HEK293 (cell line): ENCODE measurements at regions not wholly inside any gene's neighbourhood (a gene's known extent, or its start where the extent isn't known, plus 50 kb on each side); places are given as distances from the start of the nearest gene placed in this dataset.

Source experiments
- CTCF ChIA-PET: fragments of 350-600 bp; formaldehyde crosslinking; extraction: SDS; loops from one replicate; lab custom pipeline; 2021; ENCODE audit warnings: antibody characterized with exemption; lab: Yijun Ruan, JAX
- POLR2A ChIA-PET: fragments of 300-600 bp; formaldehyde crosslinking; extraction: SDS; loops from one replicate; lab custom pipeline; 2020; ENCODE audit warnings: antibody characterized with exemption, inconsistent platforms; lab: Yijun Ruan, JAX
- H3K27ac ChIP-seq: fragments of 200-500 bp; sonication (Bioruptor generic); 2 replicates; pipeline ENCODE4 v1.5.1; 2014; ENCODE audit warnings: low read depth, low read length, control low read depth, inconsistent platforms; ENCODE audit errors: extremely low read depth
- H3K36me3 ChIP-seq, 2 experiments: fragments of 200-500 bp in 1 of 2; sonication (Bioruptor generic) in 1 of 2; 1 replicate in 1 of 2; 2 replicates in 1 of 2; pipeline ENCODE4 v1.5.1; 2014 to 2017; ENCODE audit warnings: inconsistent platforms in 2 of 2, low read length in 2 of 2; ENCODE audit not compliant: control insufficient read depth in 2 of 2, insufficient read depth in 1 of 2
- H3K4me1 ChIP-seq: fragments of 200-500 bp; sonication (Bioruptor generic); 2 replicates; pipeline ENCODE4 v1.5.1; 2014; ENCODE audit warnings: mild to moderate bottlenecking, low read length, inconsistent platforms; ENCODE audit not compliant: control insufficient read depth, insufficient read depth
- H3K4me3 ChIP-seq: 2 replicates; pipeline ENCODE4 v1.5.1; 2011; ENCODE audit warnings: low read depth, mild to moderate bottlenecking, control low read depth, low read length, moderate library complexity
- H3K9me3 ChIP-seq: fragments of 200-500 bp; sonication (Bioruptor generic); 2 replicates; pipeline ENCODE4 v1.5.1; 2014; ENCODE audit warnings: low read depth, low read length, inconsistent platforms; ENCODE audit not compliant: control insufficient read depth, insufficient read depth
- GLI4 ChIP-seq: fragments of 450-650 bp; formaldehyde crosslinking; IDR thresholded peaks from 2 replicates; pipeline ENCODE4 v1.5.1; 2016; ENCODE audit warnings: missing biosample characterization, missing genetic modification characterization
- KLF7 ChIP-seq: fragments of 450-650 bp; formaldehyde crosslinking; IDR thresholded peaks from 2 replicates; pipeline ENCODE4 v1.5.1; 2016; ENCODE audit warnings: missing biosample characterization, missing genetic modification characterization, borderline replicate concordance
- KLF9 ChIP-seq: fragments of 450-650 bp; formaldehyde crosslinking; IDR thresholded peaks from 2 replicates; pipeline ENCODE4 v1.5.1; 2016; ENCODE audit warnings: missing biosample characterization, missing genetic modification characterization, low read depth
- ZEB2 ChIP-seq: fragments of 450-650 bp; formaldehyde crosslinking; IDR thresholded peaks from 2 replicates; pipeline ENCODE4 v1.5.1; 2016; ENCODE audit warnings: missing biosample characterization, missing genetic modification characterization
- ZNF146 ChIP-seq: fragments of 450-650 bp; formaldehyde crosslinking; IDR thresholded peaks from 2 replicates; pipeline ENCODE4 v1.5.1; 2016; ENCODE audit warnings: missing biosample characterization, missing genetic modification characterization
- ZNF157 ChIP-seq: fragments of 450-650 bp; formaldehyde crosslinking; IDR thresholded peaks from 2 replicates; pipeline ENCODE4 v1.5.1; 2016; ENCODE audit warnings: missing biosample characterization, missing genetic modification characterization
- ZNF274 ChIP-seq, 2 experiments: fragments of 200-500 bp in 1 of 2; fragments of 450-650 bp in 1 of 2; sonication (Bioruptor generic) in 1 of 2; formaldehyde crosslinking in 1 of 2; IDR thresholded peaks; 2 replicates each; pipeline versions ENCODE4 v1.5.1 to v1.6.1; 2014 to 2016; ENCODE audit warnings: borderline replicate concordance in 1 of 2, inconsistent platforms in 1 of 2, low read length in 1 of 2, missing biosample characterization in 1 of 2, missing genetic modification characterization in 1 of 2
- ZNF433 ChIP-seq: fragments of 450-650 bp; formaldehyde crosslinking; IDR thresholded peaks from 2 replicates; pipeline ENCODE4 v1.5.1; 2016; ENCODE audit warnings: missing biosample characterization, missing genetic modification characterization, low read depth
- ZNF473 ChIP-seq: fragments of 450-650 bp; formaldehyde crosslinking; IDR thresholded peaks from 2 replicates; pipeline ENCODE4 v1.5.1; 2017; ENCODE audit warnings: missing biosample characterization, missing genetic modification characterization
- ZNF514 ChIP-seq: fragments of 450-650 bp; formaldehyde crosslinking; IDR thresholded peaks from 2 replicates; pipeline ENCODE4 v1.5.1; 2016; ENCODE audit warnings: missing biosample characterization, missing genetic modification characterization
- ZNF518A ChIP-seq: fragments of 450-650 bp; formaldehyde crosslinking; conservative IDR thresholded peaks from 2 replicates; pipeline ENCODE4 v1.5.1; 2016; ENCODE audit warnings: low read depth, missing biosample characterization, missing genetic modification characterization
- ZNF660 ChIP-seq: fragments of 450-650 bp; IDR thresholded peaks from 2 replicates; pipeline ENCODE4 v1.5.1; 2018; ENCODE audit warnings: missing biosample characterization, mild to moderate bottlenecking, missing genetic modification characterization
- ZNF664 ChIP-seq: fragments of 450-650 bp; formaldehyde crosslinking; IDR thresholded peaks from 2 replicates; pipeline ENCODE4 v1.5.1; 2016; ENCODE audit warnings: missing biosample characterization, missing genetic modification characterization
- ZNF777 ChIP-seq: fragments of 450-650 bp; formaldehyde crosslinking; IDR thresholded peaks from 2 replicates; pipeline ENCODE4 v1.5.1; 2017; ENCODE audit warnings: missing biosample characterization, missing genetic modification characterization, borderline replicate concordance
- ZNF792 ChIP-seq: fragments of 450-650 bp; formaldehyde crosslinking; IDR thresholded peaks from 2 replicates; pipeline ENCODE4 v1.5.1; 2016; ENCODE audit warnings: missing biosample characterization, missing genetic modification characterization
- ZSCAN23 ChIP-seq: fragments of 450-650 bp; formaldehyde crosslinking; IDR thresholded peaks from 2 replicates; pipeline ENCODE4 v1.5.1; 2016; ENCODE audit warnings: missing biosample characterization, missing genetic modification characterization
- TF ChIP-seq, protein P1 (sequence below): fragments of 450-650 bp; formaldehyde crosslinking; IDR thresholded peaks from 2 replicates; pipeline ENCODE4 v1.5.1; 2016; ENCODE audit warnings: missing biosample characterization, missing genetic modification characterization
- TF ChIP-seq, protein P2 (sequence below): fragments of 450-650 bp; formaldehyde crosslinking; IDR thresholded peaks from 2 replicates; pipeline ENCODE4; 2016; ENCODE audit warnings: missing biosample characterization, missing genetic modification characterization

GRCh38 chr3:59480486-59480995 lies 430.7 kb upstream of the CFAP20DC start (continued):
- no peak for TF ChIP-seq ZNF274 (IDR thresholded peaks at IDR 0.05; ENCODE audit: low read length)
- no peak for TF ChIP-seq ZNF274 (tag by site-specific recombination; IDR thresholded peaks at IDR 0.05; ENCODE audit: borderline replicate concordance)
- TF ChIP-seq GLI4 = no peak
- no peak for TF ChIP-seq KLF7 (tag by site-specific recombination)
- TF ChIP-seq, protein P1, sequence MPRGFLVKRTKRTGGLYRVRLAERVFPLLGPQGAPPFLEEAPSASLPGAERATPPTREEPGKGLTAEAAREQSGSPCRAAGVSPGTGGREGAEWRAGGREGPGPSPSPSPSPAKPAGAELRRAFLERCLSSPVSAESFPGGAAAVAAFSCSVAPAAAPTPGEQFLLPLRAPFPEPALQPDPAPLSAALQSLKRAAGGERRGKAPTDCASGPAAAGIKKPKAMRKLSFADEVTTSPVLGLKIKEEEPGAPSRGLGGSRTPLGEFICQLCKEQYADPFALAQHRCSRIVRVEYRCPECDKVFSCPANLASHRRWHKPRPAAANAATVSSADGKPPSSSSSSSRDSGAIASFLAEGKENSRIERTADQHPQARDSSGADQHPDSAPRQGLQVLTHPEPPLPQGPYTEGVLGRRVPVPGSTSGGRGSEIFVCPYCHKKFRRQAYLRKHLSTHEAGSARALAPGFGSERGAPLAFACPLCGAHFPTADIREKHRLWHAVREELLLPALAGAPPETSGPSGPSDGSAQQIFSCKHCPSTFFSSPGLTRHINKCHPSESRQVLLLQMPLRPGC (tag by site-specific recombination) = no peak
- TF ChIP-seq ZNF433 (tag by site-specific recombination) = no peak
- TF ChIP-seq, protein P2, sequence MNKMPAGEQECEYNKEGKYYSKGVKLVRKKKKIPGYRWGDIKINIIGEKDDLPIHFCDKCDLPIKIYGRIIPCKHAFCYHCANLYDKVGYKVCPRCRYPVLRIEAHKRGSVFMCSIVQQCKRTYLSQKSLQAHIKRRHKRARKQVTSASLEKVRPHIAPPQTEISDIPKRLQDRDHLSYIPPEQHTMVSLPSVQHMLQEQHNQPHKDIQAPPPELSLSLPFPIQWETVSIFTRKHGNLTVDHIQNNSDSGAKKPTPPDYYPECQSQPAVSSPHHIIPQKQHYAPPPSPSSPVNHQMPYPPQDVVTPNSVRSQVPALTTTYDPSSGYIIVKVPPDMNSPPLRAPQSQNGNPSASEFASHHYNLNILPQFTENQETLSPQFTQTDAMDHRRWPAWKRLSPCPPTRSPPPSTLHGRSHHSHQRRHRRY = no peak

- TF ChIP-seq ZSCAN23 (tag by site-specific recombination) = no peak
- TF ChIP-seq ZNF157 (tag by site-specific recombination) = no peak
- no peak for TF ChIP-seq ZNF777 (tag by site-specific recombination)
- no peak for TF ChIP-seq ZNF473 (tag by site-specific recombination)
- H3K36me3 ChIP-seq = no peaks in the 10 kb centered on the region
- H3K9me3 ChIP-seq = no peaks in the 10 kb centered on the region
- ChIA-PET CTCF (no interaction called here), POLR2A (no interaction called here)
- H3K27ac ChIP-seq = no peak overlapping the region
- no peak overlapping the region for H3K4me3 ChIP-seq
- no peaks in the 10 kb centered on the region for H3K4me1 ChIP-seq
Observed at GRCh38 chr3:59473636-59474035, 423.8 kb upstream of the CFAP20DC start.

GRCh38 chr3:59472541-59472940 lies 422.7 kb upstream of the CFAP20DC start:
- no peak overlapping the region for H3K27ac ChIP-seq
- no peaks in the 10 kb centered on the region for H3K36me3 ChIP-seq
- POLR2A ChIA-PET = no interaction called here
- no peaks in the 10 kb centered on the region for H3K9me3 ChIP-seq
- CTCF ChIA-PET = no interaction called here
- no peaks in the 10 kb centered on the region for H3K4me1 ChIP-seq
- H3K4me3 ChIP-seq = no peak overlapping the region
- TF ChIP-seq ZNF792 (tag by site-specific recombination) = no peak
- no peak for TF ChIP-seq ZNF518A (tag by site-specific recombination)
- TF ChIP-seq ZNF514 (tag by site-specific recombination) = no peak
- no peak for TF ChIP-seq ZNF660
- TF ChIP-seq ZNF664 (tag by site-specific recombination) = no peak
- TF ChIP-seq ZNF274 (IDR thresholded peaks at IDR 0.05; ENCODE audit: low read length) = no peak
- no peak for TF ChIP-seq ZNF274 (tag by site-specific recombination; IDR thresholded peaks at IDR 0.05; ENCODE audit: borderline replicate concordance)
- no peak for TF ChIP-seq KLF9 (tag by site-specific recombination)
- no peak for TF ChIP-seq ZNF146 (tag by site-specific recombination)
- no peak for TF ChIP-seq ZEB2 (tag by site-specific recombination)
